ENCODE measurements at regions not wholly inside any gene's neighbourhood (a gene's known extent, or its start where the extent isn't known, plus 50 kb on each side); places are given as distances from the start of the nearest gene placed in this dataset.

- no peak overlapping the region for H3K4me3 ChIP-seq (ENCODE audit: low read depth, low read length)
These were observed 184.6 kb upstream of the MEX3C start for GRCh38 chr18:51382081-51382480.

GRCh38 chr18:51383116-51383515 is 185.6 kb upstream of the MEX3C start:
- no peak overlapping the region for H3K4me3 ChIP-seq (ENCODE audit: low read depth, low read length)
- no peaks in the 10 kb centered on the region for H3K36me3 ChIP-seq (ENCODE audit: control insufficient read depth, insufficient read depth, low read length)
- ChIA-PET POLR2A (no interaction called here), CTCF (no interaction called here)
- DNase-seq (ENCODE audit: low read depth): no peak
- H3K27me3 ChIP-seq (ENCODE audit: control insufficient read depth, insufficient read depth, low read length): no peaks in the 10 kb centered on the region
- TF ChIP-seq CTCF (IDR thresholded peaks at IDR 0.05; ENCODE audit: insufficient read depth, low read depth, low read length): no peak

More at GRCh38 chr18:51382081-51382480, 184.6 kb upstream of the MEX3C start:
- no peak for TF ChIP-seq CTCF (IDR thresholded peaks at IDR 0.05; ENCODE audit: insufficient read depth, low read depth, low read length)
- POLR2A ChIA-PET: no interaction called here
- Histone ChIP-seq H3K27me3 (ENCODE audit: control insufficient read depth, insufficient read depth, low read length) (no peaks in the 10 kb centered on the region), H3K36me3 (ENCODE audit: control insufficient read depth, insufficient read depth, low read length) (no peaks in the 10 kb centered on the region)
- CTCF ChIA-PET: no interaction called here
- no peak for DNase-seq (ENCODE audit: low read depth)

GRCh38 chr18:51383711-51384110 is 186.2 kb upstream of the MEX3C start:
- Histone ChIP-seq H3K27me3 (ENCODE audit: control insufficient read depth, insufficient read depth, low read length) (no peaks in the 10 kb centered on the region), H3K36me3 (ENCODE audit: control insufficient read depth, insufficient read depth, low read length) (no peaks in the 10 kb centered on the region), H3K4me3 (ENCODE audit: low read depth, low read length) (no peak overlapping the region)
- ChIA-PET POLR2A (no interaction called here), CTCF (interaction anchor here (0.9 kb wide), 1 partner anchor 273 kb away, joined by 4 read pairs; no protein-coding TSS in a partner anchor)
- no peak for TF ChIP-seq CTCF (IDR thresholded peaks at IDR 0.05; ENCODE audit: insufficient read depth, low read depth, low read length)
- DNase-seq (ENCODE audit: low read depth): no peak

- no peak overlapping the region for H3K4me3 ChIP-seq (ENCODE audit: low read depth, low read length)
- CTCF ChIA-PET: interaction anchor here (1.0 to 2.2 kb wide), 4 partner anchors 13 to 277 kb away, joined by 3 to 9 read pairs (median 4); no protein-coding TSS in a partner anchor
- H3K27me3 ChIP-seq (ENCODE audit: control insufficient read depth, insufficient read depth, low read length): no peaks in the 10 kb centered on the region
- POLR2A ChIA-PET: no interaction called here
- DNase-seq (ENCODE audit: low read depth): no peak
- no peak for TF ChIP-seq CTCF (IDR thresholded peaks at IDR 0.05; ENCODE audit: insufficient read depth, low read depth, low read length)
- H3K36me3 ChIP-seq (ENCODE audit: control insufficient read depth, insufficient read depth, low read length): no peaks in the 10 kb centered on the region
These were observed 187.8 kb upstream of the MEX3C start for GRCh38 chr18:51385270-51385669.

DNA sequence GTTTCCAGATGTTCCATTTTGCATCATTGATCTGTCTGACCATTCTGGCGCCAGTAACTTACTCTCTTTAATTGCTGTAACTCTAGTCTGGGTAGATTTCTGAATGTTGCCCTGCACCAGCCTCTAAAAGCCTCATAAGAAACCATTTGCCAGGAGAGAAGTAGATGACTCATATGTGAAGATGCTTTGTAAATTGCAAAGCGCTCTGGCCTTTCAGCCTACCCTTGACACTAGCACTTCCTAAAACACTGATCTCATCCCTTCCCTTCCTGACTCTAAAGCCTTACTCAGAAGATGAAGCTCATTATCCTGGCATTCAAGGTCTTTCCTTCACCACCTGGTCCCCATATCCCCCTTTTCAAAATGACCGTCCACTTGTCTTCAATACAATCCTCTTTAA is 193.2 kb upstream of the MEX3C start:
- no peak for DNase-seq (ENCODE audit: low read depth)
- ChIA-PET CTCF (no interaction called here), POLR2A (no interaction called here)
- Histone ChIP-seq H3K4me3 (ENCODE audit: low read depth, low read length) (no peak overlapping the region), H3K36me3 (ENCODE audit: control insufficient read depth, insufficient read depth, low read length) (no peaks in the 10 kb centered on the region), H3K27me3 (ENCODE audit: control insufficient read depth, insufficient read depth, low read length) (no peaks in the 10 kb centered on the region)
- TF ChIP-seq CTCF (IDR thresholded peaks at IDR 0.05; ENCODE audit: insufficient read depth, low read depth, low read length): no peak
